HepG2 (cell line): ENCODE measurements at regions not wholly inside any gene's neighbourhood (a gene's known extent, or its start where the extent isn't known, plus 50 kb on each side); places are given as distances from the start of the nearest gene placed in this dataset.

Experiments used
- CSRNP1 ChIP-seq: sonication (generic); formaldehyde crosslinking; IDR thresholded peaks from 2 replicates; pipeline ENCODE4 v1.8.1; 2023; ENCODE audit warnings: mild to moderate bottlenecking, missing genetic modification reagents
- HOXA9 ChIP-seq: sonication (generic); formaldehyde crosslinking; IDR thresholded peaks from 2 replicates; pipeline ENCODE4 v1.8.1; 2022; ENCODE audit warnings: missing genetic modification reagents, mild to moderate bottlenecking, moderate library complexity, borderline replicate concordance
- JDP2 ChIP-seq: sonication (generic); formaldehyde crosslinking; IDR thresholded peaks from 2 replicates; pipeline ENCODE4 v1.8.1; 2022; ENCODE audit warnings: missing genetic modification reagents, borderline replicate concordance
- JUN ChIP-seq: sonication (generic); formaldehyde crosslinking; IDR thresholded peaks from 2 replicates; pipeline ENCODE4 v1.4.0; 2020; ENCODE audit warnings: mild to moderate bottlenecking, missing genetic modification reagents
- KAT2B ChIP-seq: fragments of 150-350 bp; IDR thresholded peaks from 2 replicates; pipeline ENCODE4 v1.6.1; 2014; ENCODE audit warnings: low read depth, low read length, borderline replicate concordance
- MBD4 ChIP-seq: IDR thresholded peaks from 2 replicates; pipeline ENCODE4 v1.6.1; 2012; ENCODE audit warnings: low read length, inconsistent platforms, borderline replicate concordance
- MLXIP ChIP-seq: sonication (generic); formaldehyde crosslinking; IDR thresholded peaks from 2 replicates; pipeline ENCODE4 v1.9.0; 2021; ENCODE audit warnings: missing genetic modification reagents, borderline replicate concordance
- NR2F1 ChIP-seq, 2 experiments: fragments of 450-650 bp in 1 of 2; formaldehyde crosslinking in 1 of 2; IDR thresholded peaks; 2 replicates each; pipeline versions ENCODE4 v1.5.0 to v1.6.1; 2016 to 2020; ENCODE audit warnings: mild to moderate bottlenecking in 1 of 2, missing compliant biosample characterization in 1 of 2, missing genetic modification reagents in 1 of 2, moderate library complexity in 1 of 2
- POLR2G ChIP-seq: fragments of 200-400 bp; formaldehyde crosslinking; IDR thresholded peaks from 2 replicates; pipeline ENCODE4 v1.6.1; 2018; ENCODE audit warnings: mild to moderate bottlenecking, low read depth, low read length, moderate library complexity
- RFXANK ChIP-seq: IDR thresholded peaks from 2 replicates; pipeline ENCODE4 v1.6.1; 2016
- SAFB2 ChIP-seq: sonication (generic); formaldehyde crosslinking; IDR thresholded peaks from 2 replicates; pipeline ENCODE4 v1.5.1; 2020; ENCODE audit warnings: missing genetic modification reagents, low read depth, mild to moderate bottlenecking, borderline replicate concordance
- SP4 ChIP-seq: sonication (generic); formaldehyde crosslinking; IDR thresholded peaks from 2 replicates; pipeline ENCODE4 v1.8.1; 2023; ENCODE audit warnings: mild to moderate bottlenecking, missing genetic modification reagents
- SYNCRIP ChIP-seq: fragments of 200-400 bp; formaldehyde crosslinking; IDR thresholded peaks from 2 replicates; pipeline ENCODE4 v1.6.1; 2018; ENCODE audit warnings: mild to moderate bottlenecking, low read depth, low read length; ENCODE audit not compliant: insufficient read depth
- TERF1 ChIP-seq: sonication (generic); formaldehyde crosslinking; IDR thresholded peaks from 2 replicates; pipeline ENCODE4 v1.8.0; 2022; ENCODE audit warnings: mild to moderate bottlenecking, missing genetic modification reagents, moderate library complexity
- ZNF205 ChIP-seq: IDR thresholded peaks from 2 replicates; pipeline ENCODE4 v1.6.1; 2018; ENCODE audit warnings: missing biosample characterization, missing genetic modification reagents
- ZNF280D ChIP-seq: sonication (generic); formaldehyde crosslinking; IDR thresholded peaks from 2 replicates; pipeline ENCODE4 v1.5.1; 2020; ENCODE audit warnings: mild to moderate bottlenecking, missing genetic modification reagents
- ZNF446 ChIP-seq: sonication (generic); formaldehyde crosslinking; IDR thresholded peaks from 2 replicates; pipeline ENCODE4 v1.5.0; 2020; ENCODE audit warnings: mild to moderate bottlenecking, missing genetic modification reagents
- ZNF772 ChIP-seq: sonication (generic); formaldehyde crosslinking; IDR thresholded peaks from 2 replicates; pipeline ENCODE4 v1.5.0; 2020; ENCODE audit warnings: mild to moderate bottlenecking, missing genetic modification reagents
- ZNF792 ChIP-seq: IDR thresholded peaks from 2 replicates; pipeline ENCODE4 v1.6.1; 2016
- TF ChIP-seq, protein P1 (sequence below): sonication (generic); formaldehyde crosslinking; IDR thresholded peaks from 2 replicates; pipeline ENCODE4 v1.4.0; 2020; ENCODE audit warnings: missing genetic modification reagents

GRCh38 chr9:91071184-91071990, 269.8 kb downstream of the SYK start (continued):
- TF ChIP-seq ZNF280D (CRISPR knock-in tag) (0 out of 2 replicates have a peak, but pooled peaks have one; percentile 53), SP4 (no peak; the same call in 1 of the 2 replicates), POLR2G (peak; percentile 71), KAT2B (no peak), JUN (peak; percentile 20; the same call in 1 of the 2 replicates), TERF1 (CRISPR knock-in tag) (no peak), RFXANK (CRISPR knock-in tag) (0 out of 2 replicates have a peak, but pooled peaks have one; percentile 49), ZNF205 (CRISPR knock-in tag) (peak; percentile 50; the same call in 1 of the 2 replicates), ZNF792 (CRISPR knock-in tag) (peak; percentile 59; the same call in 1 of the 2 replicates), ZNF772 (peak; percentile 18; the same call in 1 of the 2 replicates), NR2F1 (CRISPR knock-in tag; IDR thresholded peaks at IDR 0.05) (peak in 1 of 2 experiments; percentile 36; a peak in 1 of 4 replicates), HOXA9 (no peak), JDP2 (CRISPR knock-in tag) (no peak), CSRNP1 (CRISPR knock-in tag) (peak; percentile 86), ZNF446 (no peak; the same call in none of the 2 replicates), MLXIP (CRISPR knock-in tag) (no peak), MBD4 (no peak), SAFB2 (CRISPR knock-in tag) (no peak), SYNCRIP (no peak)
- TF ChIP-seq, protein P1, sequence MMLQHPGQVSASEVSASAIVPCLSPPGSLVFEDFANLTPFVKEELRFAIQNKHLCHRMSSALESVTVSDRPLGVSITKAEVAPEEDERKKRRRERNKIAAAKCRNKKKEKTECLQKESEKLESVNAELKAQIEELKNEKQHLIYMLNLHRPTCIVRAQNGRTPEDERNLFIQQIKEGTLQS (CRISPR knock-in tag), result no peak
